Keratinocyte (primary cell): ENCODE measurements at regions not wholly inside any gene's neighbourhood (a gene's known extent, or its start where the extent isn't known, plus 50 kb on each side); places are given as distances from the start of the nearest gene placed in this dataset.

Source experiments
- EZH2 ChIP-seq: IDR thresholded peaks from one replicate; pipeline ENCODE4 v1.6.1; 2012; ENCODE audit warnings: inconsistent platforms, mild to moderate bottlenecking, low read length, moderate library complexity
- TF ChIP-seq, protein P1 (sequence below), 3 experiments: IDR thresholded peaks in 1 of 3; conservative IDR thresholded peaks in 1 of 3; optimal IDR thresholded peaks in 1 of 3; 2 replicates in 2 of 3; 3 replicates in 1 of 3; pipeline versions ENCODE3 to v1.5.1; 2011; ENCODE audit warnings: low read length in 3 of 3, mild to moderate bottlenecking in 3 of 3, moderate library complexity in 2 of 3, control low read depth in 1 of 3, inconsistent platforms in 1 of 3; ENCODE audit not compliant: insufficient read depth in 2 of 3; ENCODE audit errors: extremely low read depth in 1 of 3

DNA sequence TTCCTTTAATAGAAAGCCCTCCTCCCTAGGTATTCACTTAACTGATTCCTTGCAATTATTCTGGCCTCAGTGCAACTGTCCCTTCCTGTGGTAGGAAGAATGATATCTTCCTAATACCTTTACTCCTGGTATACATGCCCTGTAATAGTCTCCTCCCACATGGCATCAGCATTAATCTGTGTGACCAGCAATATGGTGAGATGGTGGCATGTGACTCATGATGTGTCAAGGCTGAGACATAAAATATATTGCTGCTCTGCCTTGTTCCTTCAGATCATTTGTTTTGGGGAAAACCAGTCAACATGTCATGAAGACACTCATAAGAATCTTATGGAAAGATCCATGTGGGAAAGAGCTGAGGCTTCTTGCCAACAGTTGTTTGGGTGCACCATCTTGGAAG is 149.1 kb upstream of the TRPM3 start:
- TF ChIP-seq, protein P1, sequence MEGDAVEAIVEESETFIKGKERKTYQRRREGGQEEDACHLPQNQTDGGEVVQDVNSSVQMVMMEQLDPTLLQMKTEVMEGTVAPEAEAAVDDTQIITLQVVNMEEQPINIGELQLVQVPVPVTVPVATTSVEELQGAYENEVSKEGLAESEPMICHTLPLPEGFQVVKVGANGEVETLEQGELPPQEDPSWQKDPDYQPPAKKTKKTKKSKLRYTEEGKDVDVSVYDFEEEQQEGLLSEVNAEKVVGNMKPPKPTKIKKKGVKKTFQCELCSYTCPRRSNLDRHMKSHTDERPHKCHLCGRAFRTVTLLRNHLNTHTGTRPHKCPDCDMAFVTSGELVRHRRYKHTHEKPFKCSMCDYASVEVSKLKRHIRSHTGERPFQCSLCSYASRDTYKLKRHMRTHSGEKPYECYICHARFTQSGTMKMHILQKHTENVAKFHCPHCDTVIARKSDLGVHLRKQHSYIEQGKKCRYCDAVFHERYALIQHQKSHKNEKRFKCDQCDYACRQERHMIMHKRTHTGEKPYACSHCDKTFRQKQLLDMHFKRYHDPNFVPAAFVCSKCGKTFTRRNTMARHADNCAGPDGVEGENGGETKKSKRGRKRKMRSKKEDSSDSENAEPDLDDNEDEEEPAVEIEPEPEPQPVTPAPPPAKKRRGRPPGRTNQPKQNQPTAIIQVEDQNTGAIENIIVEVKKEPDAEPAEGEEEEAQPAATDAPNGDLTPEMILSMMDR (optimal IDR thresholded peaks at IDR 0.05 in 1 of 3, IDR thresholded peaks at IDR 0.05 in 1 of 3, conservative IDR thresholded peaks at IDR 0.05 in 1 of 3; ENCODE audit: extremely low read depth in 1 of 3, insufficient read depth in 2 of 3, low read length in 3 of 3): no peak
- no peak for TF ChIP-seq EZH2
